ENCODE measurements at regions not wholly inside any gene's neighbourhood (a gene's known extent, or its start where the extent isn't known, plus 50 kb on each side); places are given as distances from the start of the nearest gene placed in this dataset.

- no peak overlapping the region for H4K91ac ChIP-seq (replicated peaks; ENCODE audit: insufficient read length, low read length)
- no peak overlapping the region for H2BK5ac ChIP-seq (ENCODE audit: low read depth, low read length)
- no peaks in the 10 kb centered on the region for H4K20me1 ChIP-seq (replicated peaks in 1 of 2; ENCODE audit: control insufficient read depth in 1 of 2, insufficient read depth in 2 of 2, low read length in 2 of 2)
- H3K4ac ChIP-seq (replicated peaks; ENCODE audit: insufficient read length, low read depth, low read length): no peak overlapping the region
- 90% methylated on average over 3 of the region's 3 CpGs; no CpG with 5 or more reads in 1 of the 2 experiments for WGBS, 2 experiments (ENCODE audit: extremely low coverage in 1 of 2, insufficient coverage in 1 of 2, insufficient read length in 1 of 2, insufficient replicate concordance in 2 of 2, low coverage in 1 of 2, low lambda C conversion rate in 2 of 2, missing lambda C conversion rate in 1 of 2)
- CTCF ChIA-PET (ENCODE audit: partially characterized antibody): interaction anchor here (0.5 to 1.0 kb wide), 4 partner anchors 15 to 458 kb away, joined by 3 read pairs; no protein-coding TSS in a partner anchor
- no peak overlapping the region for H2BK20ac ChIP-seq (ENCODE audit: low read length)
- H3K27me3 ChIP-seq (replicated peaks in 1 of 4; ENCODE audit: control insufficient read depth in 3 of 4, extremely low read depth in 1 of 4, insufficient read depth in 3 of 4, low read length in 3 of 4): no peaks in the 10 kb centered on the region
- no peak for FAIRE-seq
- TF ChIP-seq, protein P1, sequence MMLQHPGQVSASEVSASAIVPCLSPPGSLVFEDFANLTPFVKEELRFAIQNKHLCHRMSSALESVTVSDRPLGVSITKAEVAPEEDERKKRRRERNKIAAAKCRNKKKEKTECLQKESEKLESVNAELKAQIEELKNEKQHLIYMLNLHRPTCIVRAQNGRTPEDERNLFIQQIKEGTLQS (IDR thresholded peaks at IDR 0.05; ENCODE audit: insufficient read depth, low read depth, low read length): no peak
- no peak overlapping the region for H3K14ac ChIP-seq (ENCODE audit: insufficient read length)
- no peak overlapping the region for H2BK120ac ChIP-seq (replicated peaks; ENCODE audit: low read depth, low read length)
- H3K36me3 ChIP-seq (ENCODE audit: control insufficient read depth in 2 of 4, insufficient read depth in 4 of 4, low read length in 3 of 4): no peaks in the 10 kb centered on the region
- H4K5ac ChIP-seq (ENCODE audit: insufficient read length, low read depth, low read length): no peak overlapping the region
- 0 out of 2 replicates have a peak overlapping the region, but pooled peaks have one; percentile 88 for H2AFZ ChIP-seq (ENCODE audit: low read length)
- no peak overlapping the region for H3K23ac ChIP-seq (ENCODE audit: insufficient read length)
- peak overlapping the region; percentile 32; the same call in 1 of the 2 replicates for H3K18ac ChIP-seq (ENCODE audit: extremely low read depth, low read length)
- no peaks in the 10 kb centered on the region for H3K9me3 ChIP-seq (ENCODE audit: insufficient read depth in 2 of 2, low read depth in 1 of 2, low read length in 1 of 2)
- no peak overlapping the region for H2BK12ac ChIP-seq (ENCODE audit: low read depth, low read length)
- no peak overlapping the region for H3K4me2 ChIP-seq (ENCODE audit: insufficient read depth in 1 of 2, low read depth in 2 of 2, low read length in 2 of 2)
- H3K79me2 ChIP-seq (ENCODE audit: control insufficient read depth in 1 of 2, insufficient read depth in 2 of 2, low read length in 2 of 2): no peaks in the 10 kb centered on the region
- POLR2A ChIA-PET (ENCODE audit: partially characterized antibody): no interaction called here
- H3K27ac ChIP-seq (ENCODE audit: low read depth, low read length): no peak overlapping the region
- no peak overlapping the region for H3K9ac ChIP-seq (replicated peaks in 1 of 4; ENCODE audit: extremely low read depth in 1 of 4, low read depth in 3 of 4, low read length in 3 of 4)
- no peaks in the 10 kb centered on the region for H3K79me1 ChIP-seq (ENCODE audit: low read depth, low read length)
- no peak overlapping the region for H2AK5ac ChIP-seq (ENCODE audit: low read depth, low read length)
- H3K56ac ChIP-seq (replicated peaks; ENCODE audit: insufficient read length, low read depth, low read length): no peak overlapping the region
- H3K4me3 ChIP-seq (ENCODE audit: extremely low read depth in 1 of 4, insufficient read depth in 2 of 4, low read depth in 3 of 4, low read length in 4 of 4): no peak overlapping the region
- no peak overlapping the region for H2BK15ac ChIP-seq (ENCODE audit: low read length)
- H3K4me1 ChIP-seq (replicated peaks in 1 of 4; ENCODE audit: control insufficient read depth in 3 of 4, insufficient read depth in 4 of 4, low read length in 3 of 4): peaks cover 0 to 1% (median 0%) of the 10 kb centered on the region in 4 experiments; a peak in 1 of 7 replicates
- H3K23me2 ChIP-seq (ENCODE audit: low read depth, low read length): no peaks in the 10 kb centered on the region
- no peak for DNase-seq (ENCODE audit: low read depth in 1 of 2, low spot score in 2 of 2)
- no peak overlapping the region; the same call in 1 of the 2 replicates for H4K8ac ChIP-seq (ENCODE audit: extremely low read depth, insufficient read depth, low read length)
These were observed 241.4 kb downstream of the HINT1 start for GRCh38 chr5:130923543-130924124.

Measured in H1 (cell line).